Body of pancreas (tissue), 4 donors: ENCODE measurements at regions not wholly inside any gene's neighbourhood (a gene's known extent, or its start where the extent isn't known, plus 50 kb on each side); places are given as distances from the start of the nearest gene placed in this dataset.

Source experiments
- ATAC-seq: fragments of 150-250 bp; one replicate; pipeline ENCODE4 v1.9.1; 2016
- DNase-seq, 4 donors: peaks; one replicate each; pipeline ENCODE4 v3.0.0-alpha.2; 2019
- H3K27ac ChIP-seq, 4 donors: fragments of 200-600 bp; sonication (generic); 1 replicate in 3 of 4; 2 replicates in 1 of 4; pipeline versions ENCODE4 v1.5.1 to v1.6.1; 2016 to 2019; ENCODE audit warnings: mild to moderate bottlenecking in 1 of 4, mixed read lengths in 1 of 4, moderate library complexity in 1 of 4
- H3K27me3 ChIP-seq, 2 donors: fragments of 200-600 bp; sonication (generic); one replicate each; pipeline ENCODE4 v1.6.0; 2016; ENCODE audit warnings: mild to moderate bottlenecking in 1 of 2
- H3K36me3 ChIP-seq, 2 donors: fragments of 200-600 bp; sonication (generic); replicated peaks in 1 of 2; 2 replicates each; pipeline ENCODE4 v1.5.1; 2016; ENCODE audit warnings: low read depth in 2 of 2; ENCODE audit not compliant: insufficient read depth in 1 of 2
- H3K4me1 ChIP-seq: fragments of 200-600 bp; sonication (generic); one replicate; pipeline ENCODE4 v1.6.0; 2016
- H3K4me3 ChIP-seq, 2 donors: fragments of 200-600 bp; sonication (generic); 1 replicate in 1 of 2; 2 replicates in 1 of 2; pipeline ENCODE4 v1.5.1; 2016 to 2019
- H3K9me3 ChIP-seq, 3 donors: fragments of 200-600 bp; sonication (generic); 1 replicate in 2 of 3; 2 replicates in 1 of 3; pipeline ENCODE4 v1.5.1; 2016
- CTCF ChIP-seq, 7 experiments: fragments of 450-650 bp in 4 of 7; fragments of 200-600 bp in 3 of 7; sonication (generic) in 3 of 7; IDR thresholded peaks; one replicate each; pipeline ENCODE4 v1.5.1; 2016 to 2019; ENCODE audit warnings: antibody characterized with exemption in 7 of 7
- POLR2A ChIP-seq, 3 donors: fragments of 450-650 bp; IDR thresholded peaks; one replicate each; pipeline ENCODE4 v1.6.1; 2016; ENCODE audit warnings: antibody characterized with exemption in 3 of 3, mild to moderate bottlenecking in 2 of 3
- WGBS, 2 donors: methylation state at CpG; one replicate each; pipeline ENCODE4 v1.1.5; 2017; 5-methylcytosine and 5-hydroxymethylcytosine counted together
- intact Hi-C: fragments of 100-400 bp; cut with DNase I; formaldehyde crosslinking; loops from one replicate; pipeline ENCODE4 v1.15.1; 2023

- no peak for ATAC-seq
- Histone ChIP-seq H3K36me3 (no peaks in the 10 kb centered on the region), H3K4me3 (no peak overlapping the region), H3K27ac (no peak overlapping the region), H3K4me1 (no peaks in the 10 kb centered on the region), H3K27me3 (no peaks in the 10 kb centered on the region), H3K9me3 (peaks cover 0 to 4% (median 0%) of the 10 kb centered on the region in 3 donors)
- no peak for DNase-seq
- intact Hi-C loops: no loop called here
- TF ChIP-seq POLR2A (IDR thresholded peaks at IDR 0.05) (no peak), CTCF (IDR thresholded peaks at IDR 0.05) (no peak)
- 80 to 87% methylated on average over 3 of the region's 3 CpGs for WGBS, 2 donors
These were observed 317.9 kb downstream of the MAP2K6 start for GRCh38 chr17:69732272-69732918.

DNA sequence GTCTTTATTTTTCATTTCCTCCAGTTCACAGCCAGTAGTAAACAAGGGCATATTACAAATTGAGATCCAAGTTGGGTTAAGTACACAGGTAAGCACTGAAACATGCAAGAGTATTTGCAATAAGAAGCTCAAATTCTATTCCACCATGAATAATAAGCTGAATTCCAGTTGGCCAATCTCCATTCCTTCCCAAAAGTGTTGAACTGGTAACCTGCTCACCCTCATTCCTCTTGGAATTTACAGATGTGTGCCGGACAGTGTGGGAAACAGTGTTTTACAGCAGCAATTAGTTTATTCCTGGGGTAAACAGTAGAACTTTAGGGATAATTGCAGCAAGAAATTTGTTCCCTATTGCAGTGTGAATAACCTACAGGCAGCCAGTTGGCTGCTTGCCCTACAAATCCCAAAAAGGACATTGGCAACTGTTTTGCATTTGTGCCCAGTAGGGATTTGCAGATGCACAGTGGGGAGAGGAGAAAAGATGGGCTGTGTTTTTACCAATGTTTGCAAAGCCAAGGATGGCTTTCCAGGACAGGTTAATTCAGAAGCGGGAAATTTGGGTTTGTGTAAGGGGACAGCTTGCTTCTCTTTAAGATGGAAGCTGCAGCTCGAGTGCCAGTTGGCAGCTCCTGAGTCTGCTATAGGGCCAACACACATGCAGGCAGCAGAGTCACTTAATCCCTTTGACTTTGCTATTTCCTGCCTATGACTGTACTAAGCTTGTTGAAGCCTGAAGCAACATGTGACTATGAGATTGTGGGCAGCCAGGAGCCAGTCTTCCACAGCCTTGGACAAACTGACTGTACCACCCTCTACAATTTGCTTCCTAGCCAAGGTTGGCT lies 318.9 kb downstream of the MAP2K6 start:
- DNase-seq: no peak
- Histone ChIP-seq H3K4me1 (no peaks in the 10 kb centered on the region), H3K36me3 (no peaks in the 10 kb centered on the region), H3K4me3 (no peak overlapping the region), H3K9me3 (peaks cover 0 to 4% (median 0%) of the 10 kb centered on the region in 3 donors), H3K27me3 (no peaks in the 10 kb centered on the region), H3K27ac (no peak overlapping the region)
- ATAC-seq: no peak
- 68 to 77% methylated on average over 3 of the region's 3 CpGs for WGBS, 2 donors
- no peak for TF ChIP-seq POLR2A (IDR thresholded peaks at IDR 0.05)
- TF ChIP-seq CTCF (IDR thresholded peaks at IDR 0.05): no peak
- intact Hi-C loops: no loop called here

- Histone ChIP-seq H3K4me3 (no peak overlapping the region), H3K9me3 (peaks cover 0 to 4% (median 0%) of the 10 kb centered on the region in 3 donors), H3K27ac (no peak overlapping the region), H3K27me3 (no peaks in the 10 kb centered on the region), H3K36me3 (no peaks in the 10 kb centered on the region), H3K4me1 (no peaks in the 10 kb centered on the region)
- intact Hi-C loops: no loop called here
- TF ChIP-seq POLR2A (IDR thresholded peaks at IDR 0.05) (no peak), CTCF (IDR thresholded peaks at IDR 0.05) (no peak)
- 74 to 75% methylated on average over 1 of the region's 1 CpG for whole genome bisulfite sequencing, 2 donors
- DNase-seq (no peak), ATAC-seq (no peak)
These were observed 320.2 kb downstream of the MAP2K6 start for GRCh38 chr17:69734656-69735055.

DNA sequence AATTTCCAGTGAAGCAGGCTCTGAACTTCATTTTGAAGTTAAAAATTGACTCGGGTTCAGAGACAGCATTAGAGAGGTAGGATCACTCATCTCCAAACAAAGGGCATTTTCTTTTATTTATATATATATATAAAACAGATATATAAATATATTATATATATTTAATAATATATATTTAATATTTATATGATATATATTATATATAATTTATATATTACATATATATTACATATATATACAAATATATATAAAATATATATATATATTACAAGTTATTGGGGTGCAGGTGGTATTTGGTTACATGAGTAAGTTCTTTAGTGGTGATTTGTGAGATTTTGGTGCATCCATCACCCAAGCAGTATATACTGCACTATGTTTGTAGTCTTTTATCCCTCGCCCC lies 320.8 kb downstream of the MAP2K6 start:
- ATAC-seq: no peak
- H3K27me3 ChIP-seq: no peaks in the 10 kb centered on the region
- DNase-seq: no peak
- H3K4me1 ChIP-seq: no peaks in the 10 kb centered on the region
- no peak overlapping the region for H3K27ac ChIP-seq
- intact Hi-C loops: no loop called here
- H3K9me3 ChIP-seq: peaks cover 0 to 4% (median 0%) of the 10 kb centered on the region in 3 donors
- TF ChIP-seq CTCF (IDR thresholded peaks at IDR 0.05) (no peak), POLR2A (IDR thresholded peaks at IDR 0.05) (no peak)
- no peak overlapping the region for H3K4me3 ChIP-seq
- WGBS, 2 donors: 68 to 76% methylated on average over 2 of the region's 2 CpGs
- no peaks in the 10 kb centered on the region for H3K36me3 ChIP-seq
